HEK293T (cell line): ENCODE measurements at regions not wholly inside any gene's neighbourhood (a gene's known extent, or its start where the extent isn't known, plus 50 kb on each side); places are given as distances from the start of the nearest gene placed in this dataset.

ENCODE experiments used
- ARNT ChIP-seq: fragments of 450-650 bp; IDR thresholded peaks from 2 replicates; pipeline ENCODE4 v1.6.1; 2017; ENCODE audit warnings: mild to moderate bottlenecking
- BHLHE40 ChIP-seq: fragments of 450-650 bp; IDR thresholded peaks from 2 replicates; pipeline ENCODE4 v1.6.1; 2016; ENCODE audit warnings: mild to moderate bottlenecking, moderate library complexity, borderline replicate concordance
- FOXA1 ChIP-seq: fragments of 450-650 bp; IDR thresholded peaks from 2 replicates; pipeline ENCODE4 v1.6.1; 2016; ENCODE audit warnings: mild to moderate bottlenecking
- FOXK2 ChIP-seq: fragments of 450-650 bp; IDR thresholded peaks from 2 replicates; pipeline ENCODE4 v1.6.1; 2016; ENCODE audit warnings: mild to moderate bottlenecking
- FOXM1 ChIP-seq: fragments of 450-650 bp; IDR thresholded peaks from 2 replicates; pipeline ENCODE4 v1.6.1; 2017; ENCODE audit warnings: mild to moderate bottlenecking, borderline replicate concordance
- HDGF ChIP-seq: fragments of 450-650 bp; IDR thresholded peaks from 2 replicates; pipeline ENCODE4 v1.6.1; 2017; ENCODE audit warnings: antibody characterized with exemption, borderline replicate concordance
- NFRKB ChIP-seq: fragments of 450-650 bp; IDR thresholded peaks from 2 replicates; pipeline ENCODE4 v1.6.1; 2016; ENCODE audit warnings: mild to moderate bottlenecking, moderate library complexity
- SP1 ChIP-seq: fragments of 450-650 bp; IDR thresholded peaks from 2 replicates; pipeline ENCODE4 v1.6.1; 2017
- SUZ12 ChIP-seq: fragments of 450-650 bp; IDR thresholded peaks from 2 replicates; pipeline ENCODE4 v1.6.1; 2016; ENCODE audit warnings: mild to moderate bottlenecking
- TARDBP ChIP-seq: fragments of 450-650 bp; IDR thresholded peaks from 2 replicates; pipeline ENCODE4 v1.6.1; 2016
- ZNF384 ChIP-seq: fragments of 450-650 bp; IDR thresholded peaks from 2 replicates; pipeline ENCODE4 v1.6.1; 2016
- TF ChIP-seq, protein P1 (sequence below): fragments of 450-650 bp; IDR thresholded peaks from 2 replicates; pipeline ENCODE4 v1.6.1; 2016

DNA sequence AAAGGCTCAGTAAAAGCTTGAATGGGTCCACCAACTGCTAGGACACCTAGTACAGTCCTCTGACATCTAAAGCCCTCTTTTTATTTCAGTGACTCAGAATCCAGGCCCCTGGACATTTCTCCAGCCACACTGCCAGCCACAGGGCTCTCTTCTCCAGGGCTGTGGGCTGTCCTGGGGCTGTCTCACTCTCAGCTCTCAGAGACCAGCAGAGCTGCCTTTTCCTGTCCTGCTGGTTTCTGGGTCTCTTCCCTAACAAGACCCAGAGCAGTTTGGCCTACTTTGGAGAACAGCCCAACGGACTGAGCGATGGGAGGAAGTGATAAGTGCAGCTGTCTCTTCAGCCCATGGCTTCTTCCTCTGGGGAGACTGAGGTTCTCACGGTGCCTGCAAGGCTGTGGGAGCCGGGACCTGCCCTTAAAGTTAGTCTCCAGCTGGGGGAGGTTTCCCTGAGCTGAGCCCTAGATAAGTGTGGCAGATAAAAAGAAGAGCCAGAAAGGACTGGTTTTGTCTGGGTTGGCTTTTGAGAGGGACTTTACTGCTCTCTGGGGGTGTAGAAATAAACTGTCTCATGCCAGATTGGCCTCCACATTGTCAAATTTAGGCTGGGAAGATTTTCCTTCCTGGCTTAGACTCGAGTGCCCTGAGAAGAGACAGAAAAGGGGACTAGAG is 979.8 kb downstream of the VRK1 start:
- TF ChIP-seq FOXM1 (no peak), ARNT (no peak), FOXA1 (no peak), FOXK2 (no peak), TARDBP (no peak), ZNF384 (no peak), HDGF (no peak), BHLHE40 (no peak), SP1 (no peak), SUZ12 (no peak), NFRKB (no peak)
- TF ChIP-seq, protein P1, sequence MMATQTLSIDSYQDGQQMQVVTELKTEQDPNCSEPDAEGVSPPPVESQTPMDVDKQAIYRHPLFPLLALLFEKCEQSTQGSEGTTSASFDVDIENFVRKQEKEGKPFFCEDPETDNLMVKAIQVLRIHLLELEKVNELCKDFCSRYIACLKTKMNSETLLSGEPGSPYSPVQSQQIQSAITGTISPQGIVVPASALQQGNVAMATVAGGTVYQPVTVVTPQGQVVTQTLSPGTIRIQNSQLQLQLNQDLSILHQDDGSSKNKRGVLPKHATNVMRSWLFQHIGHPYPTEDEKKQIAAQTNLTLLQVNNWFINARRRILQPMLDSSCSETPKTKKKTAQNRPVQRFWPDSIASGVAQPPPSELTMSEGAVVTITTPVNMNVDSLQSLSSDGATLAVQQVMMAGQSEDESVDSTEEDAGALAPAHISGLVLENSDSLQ: no peak
